GM12878 (cell line): ENCODE measurements at regions not wholly inside any gene's neighbourhood (a gene's known extent, or its start where the extent isn't known, plus 50 kb on each side); places are given as distances from the start of the nearest gene placed in this dataset.

Experiments
- ATAC-seq: fragments of 200-7000 bp; cut with Tn5 transposase; 3 replicates; pipeline ENCODE4 v1.9.1; 2020; ENCODE audit warnings: mild to moderate bottlenecking, moderate library complexity
- BruUV-seq: library from RNA; stranded (reverse); fragments of 400-500 nt; replicated peaks from 2 replicates; lab custom pipeline; 2021; lab: Mats Ljungman, UMichigan
- CTCF ChIA-PET: fragments of 300-600 bp; sonication (Branson Sonifier 250); formaldehyde crosslinking; extraction: SDS; loops from one replicate; lab custom pipeline; 2021; ENCODE audit warnings: inconsistent platforms; lab: Yijun Ruan, JAX
- POLR2A ChIA-PET: fragments of 350-600 bp; formaldehyde crosslinking; extraction: SDS; loops from one replicate; lab custom pipeline; 2021; ENCODE audit warnings: inconsistent platforms; lab: Charles Lee
- RAD21 ChIA-PET: fragments of 300-600 bp; sonication (Branson Sonifier 250); formaldehyde crosslinking; loops from one replicate; lab custom pipeline; 2023; ENCODE audit warnings: antibody characterized with exemption; ENCODE audit not compliant: unreplicated experiment; lab: Charles Lee
- SMC1A ChIA-PET: fragments of 300-600 bp; sonication (Branson Sonifier 250); formaldehyde crosslinking; loops from one replicate; lab custom pipeline; 2023; ENCODE audit not compliant: unreplicated experiment, uncharacterized antibody; lab: Charles Lee
- DNase-seq: peaks from one replicate; pipeline ENCODE4 v3.0.0-alpha.2; 2011; ENCODE audit warnings: low read depth, low spot score
- FAIRE-seq: peaks from 3 replicates; lab custom pipeline; 2011; peaks lifted over from hg19 to GRCh38; lab: Jason Lieb, UNC
- H2AFZ ChIP-seq: 2 replicates; pipeline ENCODE4 v1.6.0; 2011; ENCODE audit warnings: low read depth, low read length, control low read depth; ENCODE audit not compliant: control insufficient read depth
- H3K27ac ChIP-seq: 2 replicates; pipeline ENCODE4 v1.5.1; 2011; ENCODE audit warnings: control low read depth; ENCODE audit not compliant: control insufficient read depth, insufficient read depth
- H3K27me3 ChIP-seq, 2 experiments: replicated peaks in 1 of 2; 2 replicates each; pipeline versions ENCODE4 v1.6.0 to v1.6.1; 2011; ENCODE audit warnings: low read length in 1 of 2; ENCODE audit not compliant: control insufficient read depth in 2 of 2, insufficient read depth in 2 of 2
- H3K36me3 ChIP-seq, 2 experiments: 2 replicates each; pipeline ENCODE4 v1.5.1; 2011; ENCODE audit warnings: low read length in 1 of 2; ENCODE audit not compliant: control insufficient read depth in 2 of 2, insufficient read depth in 2 of 2
- H3K4me1 ChIP-seq: 2 replicates; pipeline ENCODE4 v1.6.1; 2011; ENCODE audit warnings: mild to moderate bottlenecking, low read length, moderate library complexity, mixed read lengths; ENCODE audit not compliant: control insufficient read depth, insufficient read depth
- H3K4me2 ChIP-seq: 2 replicates; pipeline ENCODE4 v1.6.0; 2011; ENCODE audit warnings: control low read depth; ENCODE audit not compliant: control insufficient read depth, insufficient read depth
- H3K4me3 ChIP-seq: fragments of 200-600 bp; sonication (generic); 2 replicates; pipeline ENCODE4 v1.5.1; 2016
- H3K79me2 ChIP-seq: 2 replicates; pipeline ENCODE4 v1.6.0; 2011; ENCODE audit warnings: low read length; ENCODE audit not compliant: control insufficient read depth, insufficient read depth
- H3K9ac ChIP-seq: 2 replicates; pipeline ENCODE4 v1.8.0; 2011; ENCODE audit warnings: low read length, control low read depth, mixed read lengths; ENCODE audit not compliant: control insufficient read depth, insufficient read depth
- H3K9me3 ChIP-seq: replicated peaks from 3 replicates; pipeline ENCODE4 v1.5.1; 2011; ENCODE audit warnings: mild to moderate bottlenecking, low read length; ENCODE audit not compliant: control insufficient read depth, insufficient read depth
- H4K20me1 ChIP-seq: 2 replicates; pipeline ENCODE4 v1.6.0; 2011; ENCODE audit not compliant: control insufficient read depth, insufficient read depth
- BMI1 ChIP-seq: fragments of 450-650 bp; IDR thresholded peaks from 2 replicates; pipeline ENCODE4 v1.6.1; 2016; ENCODE audit warnings: mild to moderate bottlenecking, moderate library complexity, borderline replicate concordance
- E2F4 ChIP-seq: IDR thresholded peaks from 2 replicates; pipeline ENCODE4 v1.6.1; 2012; ENCODE audit warnings: low read depth, low read length, improper control_type of control experiment
- HDAC2 ChIP-seq: fragments of 200-600 bp; sonication (generic); IDR thresholded peaks from 2 replicates; pipeline ENCODE4 v1.6.1; 2017
- IRF3 ChIP-seq: fragments of 450-650 bp; IDR thresholded peaks from 2 replicates; pipeline ENCODE4 v1.6.1; 2014; ENCODE audit warnings: mild to moderate bottlenecking
- RUNX3 ChIP-seq: IDR thresholded peaks from 2 replicates; pipeline ENCODE4 v1.6.1; 2012; ENCODE audit warnings: low read length, inconsistent platforms
- WGBS: methylation state at CpG from one replicate; pipeline ENCODE4 v1.1.6; 2016; ENCODE audit warnings: low lambda C conversion rate; ENCODE audit not compliant: insufficient replicate concordance, insufficient coverage; ENCODE audit errors: missing lambda C conversion rate; 5-methylcytosine and 5-hydroxymethylcytosine counted together
- in situ Hi-C: fragments of 300-500 bp; cut with MboI; formaldehyde crosslinking; loops from 9 replicates; pipeline ENCODE4 v1.14.3; 2018; ENCODE audit warnings: mixed read lengths
- intact Hi-C: fragments of 100-400 bp; cut with micrococcal nuclease; formaldehyde crosslinking; loops from one replicate; pipeline ENCODE4 v1.14.2; 2022; ENCODE audit not compliant: unreplicated experiment

- no peak for TF ChIP-seq IRF3
- no peak for TF ChIP-seq RUNX3
- TF ChIP-seq E2F4: no peak
These were observed 710.1 kb downstream of the SORCS3 start (continued) for GRCh38 chr10:105351187-105351586.

DNA sequence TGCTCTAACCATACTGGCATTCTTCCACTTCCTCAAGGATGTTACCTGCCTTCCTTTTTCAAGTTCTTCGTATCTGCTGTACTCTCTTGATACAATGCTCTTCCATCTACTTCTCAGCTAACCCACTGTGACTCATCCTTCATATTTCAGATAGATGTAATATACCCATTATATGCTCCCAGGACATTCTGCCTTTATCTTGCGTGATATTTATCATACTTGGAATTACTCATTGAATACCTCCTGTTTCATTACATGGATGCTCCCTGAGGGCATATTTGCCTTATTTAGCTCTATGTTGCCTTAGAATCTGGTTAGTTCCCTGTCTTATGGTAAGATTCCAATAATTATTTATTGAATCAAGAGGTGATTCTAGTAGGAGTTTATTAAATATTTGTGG is 706.4 kb downstream of the SORCS3 start:
- RAD21 ChIA-PET: no interaction called here
- POLR2A ChIA-PET: no interaction called here
- no peak for ATAC-seq
- 16% methylated on average over 2 of the region's 2 CpGs for WGBS
- H3K27ac ChIP-seq: no peak overlapping the region
- CTCF ChIA-PET: no interaction called here
- no peak for FAIRE-seq
- no peaks in the 10 kb centered on the region for H4K20me1 ChIP-seq
- no peak overlapping the region for H3K4me3 ChIP-seq
- H3K4me2 ChIP-seq: no peak overlapping the region
- intact Hi-C loops: no loop called here
- SMC1A ChIA-PET: no interaction called here
- TF ChIP-seq BMI1 (no peak), RUNX3 (no peak), HDAC2 (no peak)
- H3K27me3 ChIP-seq: no peaks in the 10 kb centered on the region
- no peak overlapping the region for H2AFZ ChIP-seq
- H3K9ac ChIP-seq: no peak overlapping the region
- no peaks in the 10 kb centered on the region for H3K9me3 ChIP-seq
- no peaks in the 10 kb centered on the region for H3K36me3 ChIP-seq
- H3K79me2 ChIP-seq: no peaks in the 10 kb centered on the region
- no TSS peak for BruUV-seq
- H3K4me1 ChIP-seq: no peaks in the 10 kb centered on the region
- no peak for DNase-seq
- in situ Hi-C loops: no loop called here
